GM12892 (cell line): ENCODE measurements at regions not wholly inside any gene's neighbourhood (a gene's known extent, or its start where the extent isn't known, plus 50 kb on each side); places are given as distances from the start of the nearest gene placed in this dataset.

ENCODE experiments used
- DNase-seq: peaks from one replicate; pipeline ENCODE4 v3.0.0; 2011; ENCODE audit not compliant: insufficient read length
- FAIRE-seq: peaks from 2 replicates; lab custom pipeline; 2011; peaks lifted over from hg19 to GRCh38; lab: Jason Lieb, UNC
- POLR2A ChIP-seq: IDR thresholded peaks from 2 replicates; pipeline ENCODE4 v1.6.1; 2011; ENCODE audit warnings: low read depth, low read length, control low read depth
- POLR2AphosphoS5 ChIP-seq: IDR thresholded peaks from 2 replicates; pipeline ENCODE4 v1.6.1; 2011; ENCODE audit warnings: low read depth, low read length, control low read depth
- TAF1 ChIP-seq: IDR thresholded peaks from 2 replicates; pipeline ENCODE4 v1.6.1; 2011; ENCODE audit warnings: low read depth, mild to moderate bottlenecking, control low read depth, low read length, borderline replicate concordance

DNA sequence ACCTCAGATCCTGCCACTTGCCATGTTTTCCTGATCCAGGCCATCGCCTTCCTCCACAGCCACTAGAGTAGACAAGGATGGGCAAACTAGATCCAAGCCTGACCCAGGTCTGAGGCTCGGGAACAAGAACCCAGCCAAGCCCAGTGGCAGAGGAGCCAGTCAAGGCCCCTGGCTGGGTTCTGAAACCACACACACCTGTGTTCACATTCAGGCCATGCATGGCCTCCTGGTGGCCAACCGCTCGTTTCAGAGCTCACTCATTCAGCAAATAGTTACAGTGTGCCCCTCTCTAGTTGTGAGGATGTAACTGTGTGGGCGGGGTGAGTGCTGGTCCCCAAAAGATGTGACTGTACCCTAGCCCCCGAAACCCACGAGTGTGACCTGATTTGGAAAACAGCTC, 337.6 kb downstream of the CTTN start:
- FAIRE-seq (no peak), DNase-seq (no peak)
- TF ChIP-seq TAF1 (no peak), POLR2A (no peak), POLR2AphosphoS5 (no peak)

DNA sequence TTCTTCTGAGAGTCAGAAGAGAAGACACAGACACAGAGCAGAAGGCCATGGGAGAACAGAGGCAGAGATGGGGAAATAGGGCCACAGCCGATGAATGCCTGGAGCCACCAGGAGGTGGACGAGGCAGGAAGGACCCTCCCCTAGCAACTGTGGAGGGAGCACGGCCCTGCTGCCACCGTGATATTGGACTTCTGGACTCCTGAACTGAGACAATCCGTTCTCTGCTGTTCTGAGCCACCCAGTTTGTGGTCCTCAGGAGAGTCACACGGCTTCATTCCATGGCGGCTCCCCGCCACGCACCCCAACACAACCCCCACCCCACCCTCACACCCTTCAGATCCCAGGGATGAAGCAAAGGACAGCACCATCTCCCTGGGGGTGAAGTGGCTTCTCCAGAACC, 338.1 kb downstream of the CTTN start:
- TF ChIP-seq POLR2AphosphoS5 = no peak
- no peak for TF ChIP-seq TAF1
- no peak for TF ChIP-seq POLR2A
- FAIRE-seq (no peak), DNase-seq (no peak)

DNA sequence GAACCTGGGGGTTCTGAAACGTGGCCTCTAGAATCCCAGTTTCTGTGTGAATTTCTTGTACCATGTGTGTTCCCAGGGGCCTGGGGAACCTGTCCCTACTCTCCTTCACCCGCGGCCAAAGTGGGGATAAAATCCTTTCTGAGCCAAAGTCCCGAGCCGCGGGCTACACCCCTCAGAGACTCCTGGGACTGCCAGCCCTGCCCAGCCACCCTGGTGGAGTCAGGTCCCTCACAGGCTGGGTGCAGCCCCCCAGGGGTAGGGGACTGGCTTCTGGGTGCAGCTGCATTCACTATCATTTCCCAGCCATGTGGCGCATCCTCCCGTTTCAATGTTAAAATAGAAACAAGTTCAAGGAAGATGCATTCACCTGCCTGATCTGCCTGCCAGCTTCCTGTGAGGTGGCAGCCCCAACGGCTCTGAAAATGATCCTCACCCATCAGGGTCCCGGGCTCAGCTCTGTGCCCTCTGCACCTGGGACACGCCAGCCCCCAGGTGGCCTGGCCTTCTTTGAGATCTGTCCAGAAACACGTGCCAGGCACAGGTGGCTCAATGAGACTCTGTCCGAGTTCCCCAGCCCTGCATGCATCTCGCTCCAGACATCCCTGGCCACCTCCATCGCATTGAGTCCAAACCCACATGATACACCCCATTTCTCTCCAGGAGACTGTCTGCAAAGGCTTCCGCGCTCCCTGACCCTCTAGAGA, 338.8 kb downstream of the CTTN start:
- no peak for DNase-seq
- TF ChIP-seq POLR2A (no peak), TAF1 (no peak), POLR2AphosphoS5 (no peak)
- FAIRE-seq = no peak

DNA sequence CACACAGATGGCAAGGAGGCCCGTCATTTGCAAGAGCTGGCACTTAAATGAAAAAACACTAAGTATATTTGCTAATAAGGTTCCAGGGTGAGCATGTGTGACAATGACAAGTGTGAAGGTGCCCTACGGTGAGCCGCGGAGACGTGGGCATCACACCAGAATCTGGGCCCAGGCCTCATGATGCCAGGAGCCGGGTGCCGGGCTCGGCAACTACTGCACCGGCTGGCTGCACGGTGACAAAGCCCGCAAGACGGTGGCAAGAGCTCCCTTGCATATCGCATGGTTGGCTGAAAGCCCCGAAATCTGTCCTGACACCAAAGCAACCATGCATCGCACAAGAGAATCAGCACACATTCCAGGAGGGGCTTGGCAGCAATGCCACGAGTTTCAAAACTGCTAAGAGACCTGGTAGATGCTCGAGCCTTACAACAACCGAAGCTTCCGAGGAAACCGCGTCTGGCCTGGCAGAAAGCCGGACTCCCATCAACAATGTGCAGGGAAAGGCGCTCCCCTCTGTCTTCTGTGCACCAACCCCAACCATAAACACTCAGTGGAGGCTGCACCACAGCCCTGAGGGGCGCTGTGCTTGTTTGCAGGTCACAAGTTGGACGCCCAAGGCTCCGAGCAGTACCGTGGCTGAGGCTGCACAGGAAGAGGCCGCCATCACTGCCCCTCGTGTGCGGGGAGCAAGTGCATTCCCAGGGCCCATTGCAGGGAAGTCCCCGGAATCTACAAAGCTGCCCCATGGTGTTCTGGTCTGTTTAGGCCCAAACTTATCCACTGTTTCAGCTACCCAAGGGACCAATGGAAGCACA, 339.7 kb downstream of the CTTN start:
- no peak for FAIRE-seq
- no peak for TF ChIP-seq POLR2AphosphoS5
- no peak for TF ChIP-seq TAF1
- no peak for TF ChIP-seq POLR2A
- no peak for DNase-seq

GRCh38 chr11:70738661-70739060, 340.3 kb downstream of the CTTN start:
- no peak for TF ChIP-seq TAF1
- TF ChIP-seq POLR2AphosphoS5 = no peak
- no peak for TF ChIP-seq POLR2A
- DNase-seq (no peak), FAIRE-seq (no peak)

- DNase-seq = no peak
- TF ChIP-seq TAF1 (no peak), POLR2AphosphoS5 (no peak), POLR2A (no peak)
- no peak for FAIRE-seq
Measured at GRCh38 chr11:70739091-70739490, 340.8 kb downstream of the CTTN start.

DNA sequence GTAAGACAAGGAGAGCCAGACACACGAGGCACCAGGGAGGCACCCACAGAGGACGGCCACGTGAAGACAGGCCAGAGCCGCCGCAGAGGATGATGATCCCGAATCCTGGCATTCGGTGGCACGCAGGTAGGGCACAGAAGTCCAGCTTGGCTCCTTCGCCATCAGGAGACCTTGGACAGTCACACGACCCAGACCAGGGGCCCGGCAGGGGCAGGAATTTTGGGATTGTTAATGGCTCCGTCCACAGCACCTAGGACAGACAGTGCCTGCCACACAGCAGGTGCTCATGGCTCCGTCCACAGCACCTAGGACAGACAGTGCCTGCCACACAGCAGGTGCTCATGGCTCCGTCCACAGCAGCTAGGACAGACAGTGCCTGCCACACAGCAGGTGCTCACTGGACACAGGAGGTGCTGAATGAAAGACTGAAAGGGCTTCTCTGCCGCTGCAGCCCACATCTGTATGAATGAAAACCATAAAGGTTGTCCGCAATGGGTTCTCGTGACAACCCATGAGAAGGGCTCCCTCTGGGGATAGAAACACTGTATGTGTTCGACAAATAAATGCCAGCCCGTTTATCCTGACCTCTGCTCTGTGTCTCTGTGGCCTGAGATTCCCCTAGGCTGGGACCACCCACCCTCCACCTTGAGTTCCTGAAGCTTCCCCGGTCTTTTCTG, 341.6 kb downstream of the CTTN start:
- DNase-seq = no peak
- FAIRE-seq = no peak
- TF ChIP-seq POLR2A (no peak), POLR2AphosphoS5 (no peak), TAF1 (no peak)

GRCh38 chr11:70740488-70740851, 342.1 kb downstream of the CTTN start:
- TF ChIP-seq POLR2AphosphoS5 (no peak), POLR2A (no peak), TAF1 (no peak)
- DNase-seq (no peak), FAIRE-seq (no peak)

- DNase-seq (no peak), FAIRE-seq (no peak)
- no peak for TF ChIP-seq TAF1
- no peak for TF ChIP-seq POLR2A
- no peak for TF ChIP-seq POLR2AphosphoS5
Measured at GRCh38 chr11:70741085-70741484, 342.8 kb downstream of the CTTN start.

- FAIRE-seq = no peak
- no peak for TF ChIP-seq POLR2AphosphoS5
- TF ChIP-seq POLR2A = no peak
- no peak for TF ChIP-seq TAF1
- no peak for DNase-seq
Measured at GRCh38 chr11:70742553-70743291, 344.4 kb downstream of the CTTN start.

GRCh38 chr11:70743329-70743728, 345.0 kb downstream of the CTTN start:
- TF ChIP-seq TAF1 (no peak), POLR2AphosphoS5 (no peak), POLR2A (no peak)
- FAIRE-seq (no peak), DNase-seq (no peak)

GRCh38 chr11:70743941-70744351, 345.6 kb downstream of the CTTN start:
- DNase-seq (no peak), FAIRE-seq (no peak)
- TF ChIP-seq POLR2AphosphoS5 (no peak), POLR2A (no peak), TAF1 (no peak)
